CD8-positive, alpha-beta memory T cell (primary cell): ENCODE measurements at regions not wholly inside any gene's neighbourhood (a gene's known extent, or its start where the extent isn't known, plus 50 kb on each side); places are given as distances from the start of the nearest gene placed in this dataset.
A peak's percentile ranks its signal among the peaks of the same experiment; 100 is the strongest.

ENCODE experiments used
- CTCF ChIA-PET: fragments of 350-600 bp; sonication (Branson Sonifier 250); formaldehyde crosslinking; loops from one replicate; lab custom pipeline; 2021; ENCODE audit warnings: antibody characterized with exemption; lab: Charles Lee
- POLR2A ChIA-PET: fragments of 350-600 bp; sonication (Branson Sonifier 250); formaldehyde crosslinking; loops from one replicate; lab custom pipeline; 2021; ENCODE audit warnings: antibody characterized with exemption; lab: Charles Lee
- DNase-seq, 5 donors: peaks; one replicate each; pipeline versions ENCODE4 v3.0.0 to v3.0.0-alpha.2; 2020 to 2022; ENCODE audit warnings: mixed read lengths in 1 of 5
- H3K27ac ChIP-seq: one replicate; pipeline ENCODE4 v1.7.0; 2013; ENCODE audit warnings: low read depth, mild to moderate bottlenecking, low read length, moderate library complexity
- H3K27me3 ChIP-seq: 2 replicates; pipeline ENCODE4 v1.7.0; 2013; ENCODE audit warnings: low read length, mild to moderate bottlenecking; ENCODE audit not compliant: insufficient read depth, poor library complexity, severe bottlenecking
- H3K36me3 ChIP-seq: 2 replicates; pipeline ENCODE4 v1.7.0; 2013; ENCODE audit warnings: mild to moderate bottlenecking, low read length, moderate library complexity; ENCODE audit not compliant: insufficient read depth
- H3K4me1 ChIP-seq: 2 replicates; pipeline ENCODE4 v1.7.0; 2013; ENCODE audit warnings: mild to moderate bottlenecking, low read length, moderate library complexity; ENCODE audit not compliant: insufficient read depth
- H3K4me3 ChIP-seq: 2 replicates; pipeline ENCODE4 v1.7.0; 2013; ENCODE audit warnings: mild to moderate bottlenecking, low read length
- H3K9me3 ChIP-seq: 2 replicates; pipeline ENCODE4 v1.7.0; 2013; ENCODE audit warnings: mild to moderate bottlenecking, low read length
- H3K27ac Mint-ChIP-seq, 8 donors: one replicate each; pipeline ENCODE4 v1.8.0; 2020 to 2021; ENCODE audit warnings: mixed read lengths in 8 of 8, mild to moderate bottlenecking in 6 of 8, inconsistent platforms in 3 of 8, moderate library complexity in 3 of 8
- H3K27me3 Mint-ChIP-seq, 2 donors: one replicate each; pipeline ENCODE4 v1.8.0; 2020 to 2021; ENCODE audit warnings: mixed read lengths in 2 of 2, mild to moderate bottlenecking in 1 of 2, moderate library complexity in 1 of 2
- H3K36me3 Mint-ChIP-seq, 3 donors: one replicate each; pipeline ENCODE4 v1.8.0; 2020 to 2021; ENCODE audit warnings: mixed read lengths in 3 of 3, inconsistent platforms in 1 of 3, mild to moderate bottlenecking in 1 of 3
- H3K4me1 Mint-ChIP-seq, 3 donors: one replicate each; pipeline ENCODE4 v1.8.0; 2020 to 2021; ENCODE audit warnings: mixed read lengths in 3 of 3, inconsistent platforms in 1 of 3, mild to moderate bottlenecking in 1 of 3
- H3K4me3 Mint-ChIP-seq, 7 donors: one replicate each; pipeline ENCODE4 v1.8.0; 2020 to 2021; ENCODE audit warnings: mixed read lengths in 7 of 7, mild to moderate bottlenecking in 6 of 7, moderate library complexity in 4 of 7, inconsistent platforms in 2 of 7
- H3K9me3 Mint-ChIP-seq, 5 donors: one replicate each; pipeline ENCODE4 v1.8.0; 2020 to 2022; ENCODE audit warnings: mixed read lengths in 5 of 5, mild to moderate bottlenecking in 3 of 5, moderate library complexity in 2 of 5, inconsistent platforms in 1 of 5

DNA sequence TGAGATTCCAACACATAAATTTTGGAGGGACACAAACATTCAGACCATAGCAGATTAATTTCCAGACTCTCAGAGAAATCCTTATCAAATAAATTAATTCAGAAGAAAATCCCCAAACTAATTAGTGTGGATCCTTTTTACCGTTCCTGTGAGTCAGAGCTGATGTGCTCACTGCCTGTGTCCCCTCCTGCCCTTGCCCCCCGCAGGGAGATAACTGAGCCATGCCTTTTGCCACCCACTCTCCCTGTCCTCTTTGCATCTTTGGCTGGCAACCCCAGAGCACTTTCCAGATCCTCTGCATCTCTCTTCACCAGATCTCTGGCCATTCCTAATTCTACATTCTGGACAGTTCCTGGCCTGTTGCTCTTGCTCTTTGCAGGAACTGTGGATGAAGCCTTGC is 135.4 kb upstream of the MAP1B start:
- H3K36me3 ChIP-seq: no peaks in the 10 kb centered on the region
- H3K27ac Mint-ChIP-seq: no peak overlapping the region
- H3K4me3 ChIP-seq: no peak overlapping the region
- DNase-seq: no peak
- peaks cover 5 to 14% of the 10 kb centered on the region in 2 donors for H3K27me3 Mint-ChIP-seq
- ChIA-PET CTCF (no interaction called here), POLR2A (no interaction called here)
- H3K4me1 Mint-ChIP-seq: no peaks in the 10 kb centered on the region
- no peaks in the 10 kb centered on the region for H3K9me3 ChIP-seq
- H3K4me3 Mint-ChIP-seq: no peak overlapping the region
- no peak overlapping the region for H3K27ac ChIP-seq
- no peaks in the 10 kb centered on the region for H3K4me1 ChIP-seq
- no peaks in the 10 kb centered on the region for H3K27me3 ChIP-seq
- no peaks in the 10 kb centered on the region for H3K36me3 Mint-ChIP-seq
- H3K9me3 Mint-ChIP-seq: peaks cover 0 to 2% (median 0%) of the 10 kb centered on the region in 5 donors

- CTCF ChIA-PET: no interaction called here
- POLR2A ChIA-PET: no interaction called here
- H3K36me3 Mint-ChIP-seq: no peaks in the 10 kb centered on the region
Observed at GRCh38 chr5:71972777-71973473, 134.3 kb upstream of the MAP1B start.

GRCh38 chr5:71973563-71973962 is 133.7 kb upstream of the MAP1B start:
- Mint-ChIP-seq H3K4me3 (no peak overlapping the region), H3K4me1 (no peaks in the 10 kb centered on the region), H3K36me3 (no peaks in the 10 kb centered on the region), H3K27ac (no peak overlapping the region), H3K9me3 (peaks cover 0 to 2% (median 0%) of the 10 kb centered on the region in 5 donors), H3K27me3 (peaks cover 5 to 16% of the 10 kb centered on the region in 2 donors)
- Histone ChIP-seq H3K4me3 (no peak overlapping the region), H3K27me3 (no peaks in the 10 kb centered on the region), H3K27ac (no peak overlapping the region), H3K9me3 (no peaks in the 10 kb centered on the region), H3K36me3 (no peaks in the 10 kb centered on the region), H3K4me1 (no peaks in the 10 kb centered on the region)
- DNase-seq: no peak
- ChIA-PET POLR2A (no interaction called here), CTCF (no interaction called here)

More at GRCh38 chr5:71972777-71973473, 134.3 kb upstream of the MAP1B start:
- no peak overlapping the region for H3K4me3 Mint-ChIP-seq
- Histone ChIP-seq H3K9me3 (no peaks in the 10 kb centered on the region), H3K36me3 (no peaks in the 10 kb centered on the region), H3K4me3 (no peak overlapping the region), H3K4me1 (no peaks in the 10 kb centered on the region), H3K27ac (no peak overlapping the region), H3K27me3 (no peaks in the 10 kb centered on the region)
- H3K9me3 Mint-ChIP-seq: peaks cover 0 to 2% (median 0%) of the 10 kb centered on the region in 5 donors
- no peaks in the 10 kb centered on the region for H3K4me1 Mint-ChIP-seq
- no peak for DNase-seq
- peaks cover 5 to 18% of the 10 kb centered on the region in 2 donors for H3K27me3 Mint-ChIP-seq
- H3K27ac Mint-ChIP-seq: peak overlapping the region in 1 of 8 donors; percentile 66

DNA sequence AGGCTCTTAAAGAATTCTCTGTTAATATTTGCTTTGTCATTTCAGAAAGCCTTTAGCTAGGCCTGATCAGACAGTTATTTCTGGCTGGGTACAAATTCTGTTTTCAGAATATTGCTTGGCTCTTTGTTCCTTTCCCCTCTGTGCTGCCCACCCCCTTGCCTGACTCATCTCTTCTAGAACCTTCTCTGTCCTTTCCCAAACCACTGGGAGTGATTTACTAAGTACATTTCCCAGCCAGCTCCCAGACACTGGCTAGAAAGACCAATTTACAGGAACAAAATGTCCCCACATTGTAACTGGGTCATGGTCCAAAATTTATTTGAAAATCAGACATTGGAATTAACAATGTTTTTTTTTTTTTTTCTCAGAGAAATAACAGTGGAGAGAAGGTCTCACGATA is 133.1 kb upstream of the MAP1B start:
- no peaks in the 10 kb centered on the region for H3K4me1 Mint-ChIP-seq

DNA sequence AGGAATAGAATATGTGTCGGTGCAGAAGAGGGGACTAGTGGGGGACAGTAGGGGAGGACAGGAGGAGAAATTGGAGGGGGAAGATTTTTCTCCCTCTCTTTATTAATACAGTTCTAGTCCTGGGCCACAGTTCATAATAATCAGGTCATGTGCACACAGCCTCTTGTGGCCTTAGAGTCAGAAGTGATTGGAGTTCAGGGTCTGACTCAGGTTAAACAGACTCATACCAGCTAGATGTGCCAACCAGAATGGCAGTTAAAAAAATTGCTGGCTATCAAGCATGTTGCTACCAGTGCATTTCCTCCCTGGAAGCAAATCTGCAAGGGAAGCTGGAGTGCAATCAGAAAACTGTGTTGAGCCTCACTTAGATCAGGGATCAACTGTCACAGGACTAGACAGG is 132.7 kb upstream of the MAP1B start:
- Histone ChIP-seq H3K4me3 (no peak overlapping the region), H3K4me1 (no peaks in the 10 kb centered on the region), H3K36me3 (no peaks in the 10 kb centered on the region), H3K27ac (no peak overlapping the region), H3K9me3 (no peaks in the 10 kb centered on the region), H3K27me3 (no peaks in the 10 kb centered on the region)
- Mint-ChIP-seq H3K36me3 (no peaks in the 10 kb centered on the region), H3K27ac (no peak overlapping the region), H3K4me3 (no peak overlapping the region), H3K4me1 (no peaks in the 10 kb centered on the region), H3K27me3 (peaks cover 5 to 6% of the 10 kb centered on the region in 2 donors), H3K9me3 (peaks cover 0 to 2% (median 0%) of the 10 kb centered on the region in 5 donors)
- ChIA-PET CTCF (no interaction called here), POLR2A (no interaction called here)
- DNase-seq: no peak

More for the DNA sequence above, 133.1 kb upstream of the MAP1B start:
- peaks cover 0 to 2% (median 0%) of the 10 kb centered on the region in 5 donors for H3K9me3 Mint-ChIP-seq
- H3K27ac Mint-ChIP-seq: no peak overlapping the region
- Histone ChIP-seq H3K27ac (no peak overlapping the region), H3K36me3 (no peaks in the 10 kb centered on the region), H3K9me3 (no peaks in the 10 kb centered on the region), H3K4me1 (no peaks in the 10 kb centered on the region), H3K27me3 (no peaks in the 10 kb centered on the region), H3K4me3 (no peak overlapping the region)
- peaks cover 5 to 10% of the 10 kb centered on the region in 2 donors for H3K27me3 Mint-ChIP-seq
- CTCF ChIA-PET: no interaction called here
- H3K36me3 Mint-ChIP-seq: no peaks in the 10 kb centered on the region
- H3K4me3 Mint-ChIP-seq: no peak overlapping the region
- no peak for DNase-seq
- POLR2A ChIA-PET: no interaction called here

GRCh38 chr5:71976449-71976848 is 130.8 kb upstream of the MAP1B start:
- Mint-ChIP-seq H3K27me3 (peaks cover 5 to 6% of the 10 kb centered on the region in 2 donors), H3K27ac (no peak overlapping the region), H3K9me3 (peaks cover 0 to 3% (median 2%) of the 10 kb centered on the region in 5 donors), H3K36me3 (no peaks in the 10 kb centered on the region), H3K4me3 (no peak overlapping the region), H3K4me1 (no peaks in the 10 kb centered on the region)
- Histone ChIP-seq H3K27me3 (no peaks in the 10 kb centered on the region), H3K9me3 (no peaks in the 10 kb centered on the region), H3K36me3 (no peaks in the 10 kb centered on the region), H3K27ac (no peak overlapping the region), H3K4me3 (no peak overlapping the region), H3K4me1 (no peaks in the 10 kb centered on the region)
- no peak for DNase-seq
- CTCF ChIA-PET: no interaction called here
- POLR2A ChIA-PET: no interaction called here

GRCh38 chr5:71977311-71977710 is 130.0 kb upstream of the MAP1B start:
- H3K9me3 Mint-ChIP-seq: peaks cover 0 to 11% (median 5%) of the 10 kb centered on the region in 5 donors
- no peaks in the 10 kb centered on the region for H3K27me3 ChIP-seq

DNA sequence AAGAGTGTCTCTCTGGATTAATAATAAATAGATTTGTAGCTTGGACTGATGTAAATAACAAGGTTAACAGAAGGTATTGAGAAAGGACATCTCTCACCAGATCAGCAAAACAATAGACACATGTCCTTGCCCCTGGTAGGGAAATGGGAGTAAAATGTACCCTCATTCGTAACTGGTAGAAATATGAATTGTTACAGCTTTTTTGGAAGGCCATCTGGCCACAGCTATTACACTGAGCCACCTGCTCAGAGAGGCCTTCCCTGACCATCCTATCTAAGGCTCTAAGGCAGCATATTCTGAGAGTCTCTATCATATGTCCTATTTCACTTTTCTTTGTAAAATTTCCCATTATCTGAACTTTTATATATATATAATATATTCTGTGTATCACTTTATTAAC is 129.1 kb upstream of the MAP1B start:
- H3K4me3 Mint-ChIP-seq: no peak overlapping the region
- no peak overlapping the region for H3K4me3 ChIP-seq
- no peaks in the 10 kb centered on the region for H3K4me1 ChIP-seq
- CTCF ChIA-PET: no interaction called here
- no peak for DNase-seq
- no peaks in the 10 kb centered on the region for H3K36me3 Mint-ChIP-seq
- no peak overlapping the region for H3K27ac Mint-ChIP-seq
- H3K9me3 ChIP-seq: no peaks in the 10 kb centered on the region
- no peaks in the 10 kb centered on the region for H3K36me3 ChIP-seq
- H3K9me3 Mint-ChIP-seq: peaks cover 2 to 18% (median 12%) of the 10 kb centered on the region in 5 donors
- POLR2A ChIA-PET: no interaction called here
- no peaks in the 10 kb centered on the region for H3K27me3 ChIP-seq
- no peaks in the 10 kb centered on the region for H3K4me1 Mint-ChIP-seq
- no peak overlapping the region for H3K27ac ChIP-seq
- H3K27me3 Mint-ChIP-seq: peaks cover 2 to 17% of the 10 kb centered on the region in 2 donors

More at GRCh38 chr5:71977311-71977710, 130.0 kb upstream of the MAP1B start:
- Histone ChIP-seq H3K27ac (no peak overlapping the region), H3K9me3 (no peaks in the 10 kb centered on the region), H3K4me3 (no peak overlapping the region), H3K4me1 (no peaks in the 10 kb centered on the region), H3K36me3 (no peaks in the 10 kb centered on the region)
- peaks cover 4 to 8% of the 10 kb centered on the region in 2 donors for H3K27me3 Mint-ChIP-seq
- ChIA-PET POLR2A (no interaction called here), CTCF (no interaction called here)
- no peak overlapping the region for H3K27ac Mint-ChIP-seq
- DNase-seq: no peak
- no peaks in the 10 kb centered on the region for H3K36me3 Mint-ChIP-seq
- no peak overlapping the region for H3K4me3 Mint-ChIP-seq
- H3K4me1 Mint-ChIP-seq: no peaks in the 10 kb centered on the region
